HepG2 (cell line): ENCODE measurements at regions not wholly inside any gene's neighbourhood (a gene's known extent, or its start where the extent isn't known, plus 50 kb on each side); places are given as distances from the start of the nearest gene placed in this dataset.

Source experiments
- JUN ChIP-seq: sonication (generic); formaldehyde crosslinking; IDR thresholded peaks from 2 replicates; pipeline ENCODE4 v1.4.0; 2020; ENCODE audit warnings: mild to moderate bottlenecking, missing genetic modification reagents
- PCBP2 ChIP-seq: fragments of 200-400 bp; formaldehyde crosslinking; optimal IDR thresholded peaks from 2 replicates; pipeline ENCODE3; 2018; ENCODE audit warnings: low read length, low read depth; ENCODE audit not compliant: poor library complexity, severe bottlenecking
- YY1 ChIP-seq: IDR thresholded peaks from 2 replicates; pipeline ENCODE4 v1.6.1; 2011; ENCODE audit warnings: low read length, low read depth, moderate library complexity, mild to moderate bottlenecking; ENCODE audit not compliant: insufficient read depth, insufficient replicate concordance
- ZNF260 ChIP-seq: sonication (generic); formaldehyde crosslinking; IDR thresholded peaks from 2 replicates; pipeline ENCODE4 v1.4.0; 2020; ENCODE audit warnings: missing genetic modification reagents, low read depth, mild to moderate bottlenecking, borderline replicate concordance
- ZNF367 ChIP-seq: sonication (generic); formaldehyde crosslinking; IDR thresholded peaks from 2 replicates; pipeline ENCODE4 v1.4.0; 2020; ENCODE audit warnings: missing genetic modification reagents, borderline replicate concordance
- ZSCAN29 ChIP-seq: sonication (generic); formaldehyde crosslinking; conservative IDR thresholded peaks from 2 replicates; pipeline ENCODE4 v1.4.0; 2020; ENCODE audit warnings: mild to moderate bottlenecking, missing genetic modification reagents
- TF ChIP-seq, protein P1 (sequence below), 2 experiments: IDR thresholded peaks; 2 replicates each; pipeline ENCODE4 v1.6.1; 2011 to 2012; ENCODE audit warnings: low read length in 2 of 2, borderline replicate concordance in 1 of 2, low read depth in 1 of 2, mild to moderate bottlenecking in 1 of 2, moderate library complexity in 1 of 2
- TF ChIP-seq, protein P2 (sequence below): sonication (generic); formaldehyde crosslinking; conservative IDR thresholded peaks from 2 replicates; pipeline ENCODE4 v1.4.0; 2020; ENCODE audit warnings: missing genetic modification reagents
- TF ChIP-seq, protein P3 (sequence below): sonication (generic); formaldehyde crosslinking; IDR thresholded peaks from 2 replicates; pipeline ENCODE4 v1.5.0; 2020; ENCODE audit warnings: mild to moderate bottlenecking, missing genetic modification reagents, moderate library complexity

DNA sequence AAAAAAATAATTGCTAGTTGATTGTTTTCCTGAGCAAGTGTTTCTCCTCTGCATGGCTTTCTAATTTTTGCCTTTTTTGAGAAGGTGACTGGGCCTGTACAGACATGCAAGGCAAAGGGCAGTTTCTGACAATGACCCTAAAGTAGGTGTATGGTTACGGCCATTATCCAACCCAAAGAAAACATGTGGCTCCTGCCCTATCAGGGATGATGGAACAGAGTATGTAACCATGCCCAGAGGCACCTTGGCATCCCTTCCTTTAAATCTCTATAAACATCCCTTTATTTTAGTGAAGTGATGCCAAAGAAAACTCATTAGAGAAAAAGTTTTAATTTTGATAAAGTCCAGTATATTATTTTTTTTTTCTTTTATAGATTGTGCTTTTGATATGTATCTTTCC lies 217.5 kb downstream of the LPIN1 start:
- TF ChIP-seq YY1 (no peak), ZNF367 (CRISPR knock-in tag) (no peak), ZNF260 (CRISPR knock-in tag) (no peak), ZSCAN29 (CRISPR knock-in tag) (no peak), PCBP2 (no peak), JUN (CRISPR knock-in tag) (no peak)
- TF ChIP-seq, protein P1, sequence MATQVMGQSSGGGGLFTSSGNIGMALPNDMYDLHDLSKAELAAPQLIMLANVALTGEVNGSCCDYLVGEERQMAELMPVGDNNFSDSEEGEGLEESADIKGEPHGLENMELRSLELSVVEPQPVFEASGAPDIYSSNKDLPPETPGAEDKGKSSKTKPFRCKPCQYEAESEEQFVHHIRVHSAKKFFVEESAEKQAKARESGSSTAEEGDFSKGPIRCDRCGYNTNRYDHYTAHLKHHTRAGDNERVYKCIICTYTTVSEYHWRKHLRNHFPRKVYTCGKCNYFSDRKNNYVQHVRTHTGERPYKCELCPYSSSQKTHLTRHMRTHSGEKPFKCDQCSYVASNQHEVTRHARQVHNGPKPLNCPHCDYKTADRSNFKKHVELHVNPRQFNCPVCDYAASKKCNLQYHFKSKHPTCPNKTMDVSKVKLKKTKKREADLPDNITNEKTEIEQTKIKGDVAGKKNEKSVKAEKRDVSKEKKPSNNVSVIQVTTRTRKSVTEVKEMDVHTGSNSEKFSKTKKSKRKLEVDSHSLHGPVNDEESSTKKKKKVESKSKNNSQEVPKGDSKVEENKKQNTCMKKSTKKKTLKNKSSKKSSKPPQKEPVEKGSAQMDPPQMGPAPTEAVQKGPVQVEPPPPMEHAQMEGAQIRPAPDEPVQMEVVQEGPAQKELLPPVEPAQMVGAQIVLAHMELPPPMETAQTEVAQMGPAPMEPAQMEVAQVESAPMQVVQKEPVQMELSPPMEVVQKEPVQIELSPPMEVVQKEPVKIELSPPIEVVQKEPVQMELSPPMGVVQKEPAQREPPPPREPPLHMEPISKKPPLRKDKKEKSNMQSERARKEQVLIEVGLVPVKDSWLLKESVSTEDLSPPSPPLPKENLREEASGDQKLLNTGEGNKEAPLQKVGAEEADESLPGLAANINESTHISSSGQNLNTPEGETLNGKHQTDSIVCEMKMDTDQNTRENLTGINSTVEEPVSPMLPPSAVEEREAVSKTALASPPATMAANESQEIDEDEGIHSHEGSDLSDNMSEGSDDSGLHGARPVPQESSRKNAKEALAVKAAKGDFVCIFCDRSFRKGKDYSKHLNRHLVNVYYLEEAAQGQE (IDR thresholded peaks at IDR 0.05; ENCODE audit: borderline replicate concordance in 1 of 2, low read depth in 1 of 2, low read length in 2 of 2): no peak
- TF ChIP-seq, protein P2, sequence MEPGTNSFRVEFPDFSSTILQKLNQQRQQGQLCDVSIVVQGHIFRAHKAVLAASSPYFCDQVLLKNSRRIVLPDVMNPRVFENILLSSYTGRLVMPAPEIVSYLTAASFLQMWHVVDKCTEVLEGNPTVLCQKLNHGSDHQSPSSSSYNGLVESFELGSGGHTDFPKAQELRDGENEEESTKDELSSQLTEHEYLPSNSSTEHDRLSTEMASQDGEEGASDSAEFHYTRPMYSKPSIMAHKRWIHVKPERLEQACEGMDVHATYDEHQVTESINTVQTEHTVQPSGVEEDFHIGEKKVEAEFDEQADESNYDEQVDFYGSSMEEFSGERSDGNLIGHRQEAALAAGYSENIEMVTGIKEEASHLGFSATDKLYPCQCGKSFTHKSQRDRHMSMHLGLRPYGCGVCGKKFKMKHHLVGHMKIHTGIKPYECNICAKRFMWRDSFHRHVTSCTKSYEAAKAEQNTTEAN (CRISPR knock-in tag): no peak
- TF ChIP-seq, protein P3, sequence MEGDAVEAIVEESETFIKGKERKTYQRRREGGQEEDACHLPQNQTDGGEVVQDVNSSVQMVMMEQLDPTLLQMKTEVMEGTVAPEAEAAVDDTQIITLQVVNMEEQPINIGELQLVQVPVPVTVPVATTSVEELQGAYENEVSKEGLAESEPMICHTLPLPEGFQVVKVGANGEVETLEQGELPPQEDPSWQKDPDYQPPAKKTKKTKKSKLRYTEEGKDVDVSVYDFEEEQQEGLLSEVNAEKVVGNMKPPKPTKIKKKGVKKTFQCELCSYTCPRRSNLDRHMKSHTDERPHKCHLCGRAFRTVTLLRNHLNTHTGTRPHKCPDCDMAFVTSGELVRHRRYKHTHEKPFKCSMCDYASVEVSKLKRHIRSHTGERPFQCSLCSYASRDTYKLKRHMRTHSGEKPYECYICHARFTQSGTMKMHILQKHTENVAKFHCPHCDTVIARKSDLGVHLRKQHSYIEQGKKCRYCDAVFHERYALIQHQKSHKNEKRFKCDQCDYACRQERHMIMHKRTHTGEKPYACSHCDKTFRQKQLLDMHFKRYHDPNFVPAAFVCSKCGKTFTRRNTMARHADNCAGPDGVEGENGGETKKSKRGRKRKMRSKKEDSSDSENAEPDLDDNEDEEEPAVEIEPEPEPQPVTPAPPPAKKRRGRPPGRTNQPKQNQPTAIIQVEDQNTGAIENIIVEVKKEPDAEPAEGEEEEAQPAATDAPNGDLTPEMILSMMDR (CRISPR knock-in tag): no peak
